ENCODE measurements at regions not wholly inside any gene's neighbourhood (a gene's known extent, or its start where the extent isn't known, plus 50 kb on each side); places are given as distances from the start of the nearest gene placed in this dataset.

- Histone ChIP-seq H3K9me3 (peaks cover 0 to 23% (median 8%) of the 10 kb centered on the region in 3 donors), H3K27me3 (no peaks in the 10 kb centered on the region), H3K4me3 (no peak overlapping the region), H3K4me1 (no peaks in the 10 kb centered on the region), H3K36me3 (no peaks in the 10 kb centered on the region), H3K27ac (no peak overlapping the region)
- DNase-seq = no peak
- TF ChIP-seq CTCF (IDR thresholded peaks at IDR 0.05) = no peak
- no peak for TF ChIP-seq POLR2A (IDR thresholded peaks at IDR 0.05)
- intact Hi-C loops (cut with DNase I) = no loop called here
Measured at GRCh38 chr2:57934659-57935058, 111.9 kb upstream of the VRK2 start.

- H3K4me3 ChIP-seq = no peak overlapping the region
- no peak for DNase-seq
- peaks cover 0 to 23% (median 8%) of the 10 kb centered on the region in 3 donors for H3K9me3 ChIP-seq
- no peaks in the 10 kb centered on the region for H3K4me1 ChIP-seq
- H3K27ac ChIP-seq = no peak overlapping the region
- H3K36me3 ChIP-seq = no peaks in the 10 kb centered on the region
- TF ChIP-seq CTCF (IDR thresholded peaks at IDR 0.05) = no peak
- TF ChIP-seq POLR2A (IDR thresholded peaks at IDR 0.05) = no peak
- WGBS, 2 donors = 39 to 55% methylated on average over 1 of the region's 1 CpG
- no peaks in the 10 kb centered on the region for H3K27me3 ChIP-seq
- intact Hi-C loops (cut with DNase I) = no loop called here
Measured at GRCh38 chr2:57936216-57936615, 110.4 kb upstream of the VRK2 start.

GRCh38 chr2:57937456-57937855 is 109.2 kb upstream of the VRK2 start:
- H3K4me1 ChIP-seq = no peaks in the 10 kb centered on the region
- H3K9me3 ChIP-seq = peaks cover 0 to 23% (median 8%) of the 10 kb centered on the region in 3 donors
- 39 to 57% methylated on average over 3 of the region's 3 CpGs for WGBS, 2 donors
- H3K36me3 ChIP-seq = no peaks in the 10 kb centered on the region
- intact Hi-C loops (cut with DNase I) = no loop called here
- no peak for TF ChIP-seq CTCF (IDR thresholded peaks at IDR 0.05)
- TF ChIP-seq POLR2A (IDR thresholded peaks at IDR 0.05) = no peak
- no peak for DNase-seq
- no peak overlapping the region for H3K4me3 ChIP-seq
- H3K27me3 ChIP-seq = no peaks in the 10 kb centered on the region
- no peak overlapping the region for H3K27ac ChIP-seq

GRCh38 chr2:57941816-57942215 is 104.8 kb upstream of the VRK2 start:
- no peak overlapping the region for H3K4me3 ChIP-seq
- intact Hi-C loops (cut with DNase I) = no loop called here
- H3K27ac ChIP-seq = no peak overlapping the region
- H3K4me1 ChIP-seq = no peaks in the 10 kb centered on the region
- H3K27me3 ChIP-seq = no peaks in the 10 kb centered on the region
- no peak for DNase-seq
- H3K36me3 ChIP-seq = no peaks in the 10 kb centered on the region
- H3K9me3 ChIP-seq = no peaks in the 10 kb centered on the region
- WGBS, 2 donors = 89% methylated on average over 1 of the region's 1 CpG
- TF ChIP-seq POLR2A (IDR thresholded peaks at IDR 0.05) = no peak
- no peak for TF ChIP-seq CTCF (IDR thresholded peaks at IDR 0.05)

GRCh38 chr2:57943315-57943714 is 103.3 kb upstream of the VRK2 start:
- no peak for DNase-seq
- no peak for TF ChIP-seq POLR2A (IDR thresholded peaks at IDR 0.05)
- TF ChIP-seq CTCF (IDR thresholded peaks at IDR 0.05) = no peak
- intact Hi-C loops (cut with DNase I) = no loop called here
- H3K4me3 ChIP-seq = no peak overlapping the region
- H3K4me1 ChIP-seq = no peaks in the 10 kb centered on the region
- no peaks in the 10 kb centered on the region for H3K36me3 ChIP-seq
- H3K27ac ChIP-seq = no peak overlapping the region
- no peaks in the 10 kb centered on the region for H3K27me3 ChIP-seq
- H3K9me3 ChIP-seq = no peaks in the 10 kb centered on the region

All from esophagus squamous epithelium (tissue), 5 donors.